ENCODE measurements at regions not wholly inside any gene's neighbourhood (a gene's known extent, or its start where the extent isn't known, plus 50 kb on each side); places are given as distances from the start of the nearest gene placed in this dataset.

DNA sequence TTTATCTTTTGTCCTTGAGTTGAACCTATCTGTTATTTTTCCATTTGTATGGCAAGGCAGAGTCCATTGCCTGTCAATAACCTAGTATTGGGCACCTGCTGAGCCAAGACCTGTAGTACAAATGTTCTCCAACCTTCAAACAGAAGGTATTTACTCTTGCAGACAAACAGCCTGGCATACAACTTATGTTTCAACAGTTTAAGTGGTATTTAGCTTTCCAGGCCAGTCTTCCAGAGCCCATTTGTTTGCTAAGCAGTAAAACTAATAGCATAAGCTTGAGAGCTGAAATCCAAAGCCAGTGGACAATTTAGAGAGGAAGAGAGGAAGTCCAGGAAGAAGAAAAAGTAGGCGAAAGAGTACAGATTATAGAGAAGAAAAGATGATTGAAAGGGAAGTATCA is 979.3 kb downstream of the GLUD2 start:
- TF ChIP-seq, protein P1, sequence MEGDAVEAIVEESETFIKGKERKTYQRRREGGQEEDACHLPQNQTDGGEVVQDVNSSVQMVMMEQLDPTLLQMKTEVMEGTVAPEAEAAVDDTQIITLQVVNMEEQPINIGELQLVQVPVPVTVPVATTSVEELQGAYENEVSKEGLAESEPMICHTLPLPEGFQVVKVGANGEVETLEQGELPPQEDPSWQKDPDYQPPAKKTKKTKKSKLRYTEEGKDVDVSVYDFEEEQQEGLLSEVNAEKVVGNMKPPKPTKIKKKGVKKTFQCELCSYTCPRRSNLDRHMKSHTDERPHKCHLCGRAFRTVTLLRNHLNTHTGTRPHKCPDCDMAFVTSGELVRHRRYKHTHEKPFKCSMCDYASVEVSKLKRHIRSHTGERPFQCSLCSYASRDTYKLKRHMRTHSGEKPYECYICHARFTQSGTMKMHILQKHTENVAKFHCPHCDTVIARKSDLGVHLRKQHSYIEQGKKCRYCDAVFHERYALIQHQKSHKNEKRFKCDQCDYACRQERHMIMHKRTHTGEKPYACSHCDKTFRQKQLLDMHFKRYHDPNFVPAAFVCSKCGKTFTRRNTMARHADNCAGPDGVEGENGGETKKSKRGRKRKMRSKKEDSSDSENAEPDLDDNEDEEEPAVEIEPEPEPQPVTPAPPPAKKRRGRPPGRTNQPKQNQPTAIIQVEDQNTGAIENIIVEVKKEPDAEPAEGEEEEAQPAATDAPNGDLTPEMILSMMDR (IDR thresholded peaks at IDR 0.05; ENCODE audit: low read depth, low read length): no peak
- no peak for TF ChIP-seq EZH2phosphoT487 (IDR thresholded peaks at IDR 0.05; ENCODE audit: low read depth)
